ENCODE measurements at regions not wholly inside any gene's neighbourhood (a gene's known extent, or its start where the extent isn't known, plus 50 kb on each side); places are given as distances from the start of the nearest gene placed in this dataset.

DNA sequence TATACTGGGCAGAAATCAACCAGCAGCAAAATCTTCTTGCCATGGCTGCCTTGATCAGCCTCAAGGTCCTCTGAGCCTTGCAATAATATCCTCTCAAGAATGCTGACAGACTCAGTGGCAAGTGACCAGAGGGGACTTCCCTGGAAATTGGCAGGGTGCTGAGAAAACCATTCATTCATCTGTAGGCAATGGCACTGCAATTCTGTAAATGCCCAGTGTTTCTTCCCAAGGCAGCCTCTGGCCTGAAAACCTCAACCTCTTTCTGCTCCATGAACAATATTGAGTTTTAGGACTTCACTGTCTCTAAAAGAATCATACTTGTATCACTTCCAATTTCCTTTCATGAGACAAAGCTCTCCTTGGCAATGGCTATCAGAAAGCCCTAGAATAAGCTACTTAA lies 754.3 kb upstream of the TENM3 start:
- DNase-seq (ENCODE audit: low read depth) = no peak

DNA sequence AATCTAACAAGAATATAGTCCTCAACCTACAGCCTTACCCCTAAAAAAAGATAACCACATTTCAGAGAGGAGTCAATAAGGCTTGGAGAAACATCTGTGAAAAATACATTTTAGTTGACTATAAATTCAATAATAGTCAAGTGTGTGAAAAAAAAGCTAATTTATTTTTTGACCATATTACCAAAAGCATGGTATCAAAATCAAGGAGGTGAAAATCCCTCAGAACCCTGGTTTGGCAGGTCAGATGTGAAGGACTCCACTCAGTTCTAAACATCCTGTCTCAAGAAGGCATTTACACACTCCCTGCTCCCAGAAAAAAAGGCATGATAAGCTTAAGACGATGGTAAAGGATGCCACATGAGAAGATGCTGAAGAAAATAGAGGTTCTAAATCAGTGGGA lies 745.1 kb upstream of the TENM3 start:
- no peak for DNase-seq (ENCODE audit: low read depth)

DNA sequence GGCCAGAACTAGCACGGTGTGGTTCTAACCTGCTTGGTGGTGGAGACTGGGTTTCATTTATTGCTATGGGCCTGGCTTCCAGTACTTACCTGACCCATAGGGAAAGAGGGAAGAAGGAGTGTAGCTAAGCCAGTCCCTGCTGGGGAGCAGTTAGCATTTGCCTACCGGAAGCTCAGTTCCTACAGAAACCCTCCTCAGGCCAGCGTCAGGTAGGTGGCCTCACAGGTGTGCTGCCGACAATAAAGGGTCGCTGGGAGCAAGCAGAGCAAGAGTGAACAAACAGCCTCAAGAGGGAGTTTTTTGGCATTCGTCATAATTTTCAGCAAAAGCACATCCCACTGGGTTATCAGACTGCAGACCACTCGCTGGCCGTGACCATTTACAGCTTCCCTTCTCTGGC lies 740.6 kb upstream of the TENM3 start:
- no peak for DNase-seq (ENCODE audit: low read depth)

DNA sequence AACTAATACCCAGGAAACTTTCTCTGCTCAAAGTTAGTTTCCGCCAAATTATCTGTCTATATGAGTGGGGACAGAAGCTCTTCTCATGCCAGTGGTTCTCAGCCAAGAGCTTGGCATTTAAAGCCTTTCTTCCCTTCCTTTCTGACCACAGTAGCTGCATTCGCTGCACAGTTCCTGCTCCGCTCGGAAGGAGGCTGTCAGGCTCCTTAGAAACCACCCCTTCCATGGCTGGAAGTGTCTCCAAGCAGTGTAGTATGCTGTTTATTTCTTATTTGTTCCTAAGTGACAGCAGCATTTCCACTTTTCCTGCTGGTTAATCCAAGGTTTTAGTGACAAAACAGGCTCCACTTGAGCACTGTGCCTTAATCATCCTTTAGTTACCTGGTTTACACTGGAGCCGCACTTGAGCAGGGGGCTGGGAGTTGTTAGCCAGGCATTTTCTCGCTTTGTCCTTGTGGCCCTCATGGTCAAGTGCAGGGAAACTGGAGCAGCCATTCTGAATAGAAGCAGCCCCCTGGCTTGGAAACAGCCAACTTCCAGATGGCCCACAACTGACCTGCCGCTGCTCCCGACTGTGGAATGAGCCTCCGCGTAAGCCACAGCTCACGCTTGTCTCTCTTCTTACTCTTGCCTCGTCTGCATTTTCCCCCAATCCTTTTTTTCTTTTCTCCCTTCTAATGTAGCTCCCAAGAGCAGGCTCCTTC lies 739.4 kb upstream of the TENM3 start:
- DNase-seq (ENCODE audit: low read depth) = no peak

DNA sequence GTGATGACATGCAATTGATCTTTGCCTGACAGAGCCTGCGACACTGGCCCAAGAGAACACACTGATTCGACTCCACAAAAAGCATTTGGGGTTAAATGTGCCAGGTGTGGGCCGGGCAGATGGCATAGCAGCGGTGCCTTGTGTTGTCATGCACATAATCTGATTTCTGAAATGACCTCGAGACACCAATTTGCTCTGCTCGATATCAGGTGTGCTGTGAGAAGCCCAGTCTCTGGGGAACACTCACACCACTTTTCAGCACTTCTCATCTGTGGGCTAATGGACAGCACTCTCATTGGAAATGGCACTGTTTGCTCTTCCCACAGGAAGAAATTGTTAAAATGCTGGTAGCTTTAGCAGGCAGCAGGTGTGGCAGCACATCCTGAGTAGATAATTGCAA lies 738.3 kb upstream of the TENM3 start:
- DNase-seq (ENCODE audit: low read depth) = no peak

DNA sequence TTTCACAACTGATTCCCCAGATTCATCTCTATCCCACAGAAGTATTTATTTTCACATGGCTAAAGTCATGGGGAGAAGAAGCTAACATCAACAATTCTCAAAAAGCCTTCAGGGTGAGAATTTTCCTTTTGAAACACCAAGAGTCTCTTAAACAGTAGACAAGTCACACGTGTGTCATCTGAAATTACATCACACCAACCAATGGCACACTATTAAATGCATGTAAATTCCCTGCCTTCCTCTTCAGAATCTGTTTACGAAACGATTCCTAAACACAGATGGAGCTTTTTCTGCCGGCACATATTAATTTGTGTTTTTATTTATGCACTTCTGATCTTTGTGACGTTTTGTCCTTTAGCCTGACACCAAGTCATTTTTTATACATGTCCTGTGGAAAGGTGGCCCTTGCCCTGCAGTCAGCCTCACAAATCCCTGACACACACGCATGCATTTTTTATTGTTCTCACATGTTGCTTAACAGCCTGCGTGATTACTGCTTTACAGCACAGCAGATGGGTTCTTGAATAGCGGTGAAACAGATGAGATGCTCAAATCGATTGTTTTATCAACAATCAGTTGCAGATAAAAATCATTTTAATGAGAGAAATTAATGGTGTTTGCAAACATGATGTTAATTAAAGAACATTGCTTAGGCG lies 735.9 kb upstream of the TENM3 start:
- no peak for DNase-seq (ENCODE audit: low read depth)

DNA sequence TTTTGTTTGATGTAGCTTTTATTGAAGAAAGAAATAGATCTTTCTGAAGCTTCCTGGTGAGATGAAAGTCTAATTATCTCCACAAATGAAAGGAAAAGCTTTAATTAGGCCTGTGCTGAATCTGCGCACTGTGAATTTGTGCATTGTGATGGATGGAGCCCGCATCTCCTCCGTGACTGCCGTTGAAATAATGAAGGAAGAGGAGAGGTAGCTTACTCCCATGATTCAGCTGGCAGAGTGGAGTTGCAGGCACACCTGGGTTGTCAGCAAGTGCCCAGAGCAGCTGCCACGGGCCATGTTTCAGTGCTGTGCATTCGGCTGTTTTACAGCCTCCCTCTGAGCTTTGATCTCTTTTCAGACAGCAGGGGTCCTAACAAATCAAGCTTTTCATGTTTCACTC lies 735.3 kb upstream of the TENM3 start:
- DNase-seq (ENCODE audit: low read depth) = no peak

DNA sequence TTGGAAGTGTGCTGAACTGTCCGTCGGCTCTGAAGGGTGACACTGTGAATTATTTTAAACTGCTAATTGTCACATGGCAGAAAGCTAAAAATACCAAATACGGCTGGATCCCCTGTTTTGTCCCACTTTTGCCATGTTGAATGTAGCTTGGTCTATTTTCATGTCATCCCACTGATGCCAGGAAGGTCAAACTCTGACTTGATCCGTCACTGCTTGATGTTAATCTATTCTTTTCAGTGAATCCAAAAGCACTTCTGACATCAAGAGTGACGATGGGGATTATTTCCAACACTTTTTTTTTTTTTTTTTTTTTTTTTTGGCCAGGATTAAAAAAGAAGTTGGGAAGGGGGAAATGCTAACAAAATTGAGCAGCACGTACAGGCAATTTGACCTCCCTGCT lies 734.6 kb upstream of the TENM3 start:
- no peak for DNase-seq (ENCODE audit: low read depth)

DNA sequence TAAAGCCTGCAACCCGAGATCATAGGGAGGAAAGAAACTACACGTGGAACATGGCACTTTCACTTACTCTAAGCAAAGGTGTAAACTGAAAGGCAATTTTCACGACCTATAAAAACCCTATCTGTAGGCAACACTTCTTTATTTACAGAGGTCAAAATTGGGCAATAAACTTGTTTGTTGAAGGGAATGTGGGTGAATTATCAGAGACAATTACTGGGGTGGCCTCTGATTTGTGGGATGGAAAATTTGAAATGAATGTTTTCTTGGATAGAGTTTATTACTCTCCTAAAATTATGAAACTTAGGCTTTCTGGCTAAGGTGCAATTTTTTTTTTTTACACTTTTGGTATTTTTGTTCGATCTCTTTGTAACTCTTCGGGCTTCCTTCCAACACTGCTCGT lies 734.1 kb upstream of the TENM3 start:
- no peak for DNase-seq (ENCODE audit: low read depth)

DNA sequence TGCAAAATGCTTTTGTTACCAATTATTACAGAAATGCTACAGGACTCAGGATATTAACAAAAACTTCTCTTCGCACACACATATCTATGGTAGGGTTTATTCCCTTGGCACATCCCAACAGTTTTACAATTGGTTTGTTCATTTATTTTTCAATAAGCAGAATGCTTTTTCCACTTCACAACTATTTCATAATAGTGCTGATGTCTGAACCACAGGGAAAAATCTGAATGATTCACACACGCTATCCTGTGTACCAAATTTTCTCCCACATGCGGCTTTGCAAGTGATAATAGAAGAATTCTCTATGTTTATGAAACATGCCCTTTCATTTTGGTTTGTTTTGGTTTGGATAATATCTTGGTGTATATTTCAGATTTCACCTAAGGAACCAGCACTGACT lies 725.7 kb upstream of the TENM3 start:
- DNase-seq (ENCODE audit: low read depth) = no peak

DNA sequence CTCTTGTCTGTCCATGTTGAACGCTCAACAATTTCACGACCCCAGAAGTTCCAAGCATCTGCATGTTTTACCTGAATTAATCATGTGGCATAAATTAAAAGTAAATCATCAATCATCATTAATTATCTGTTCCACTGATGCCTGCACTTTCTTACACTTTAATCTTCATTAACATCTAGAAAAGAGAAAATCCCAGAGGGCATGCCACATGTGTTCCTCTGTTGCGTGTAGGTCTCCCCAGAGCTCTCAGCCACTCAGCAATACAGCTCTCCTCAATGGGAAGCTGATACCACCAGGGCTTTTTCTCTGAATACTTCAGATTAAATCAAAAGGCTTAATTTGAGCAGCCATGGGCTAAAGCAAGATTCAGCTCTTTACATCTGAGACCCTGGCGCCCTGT lies 722.4 kb upstream of the TENM3 start:
- no peak for DNase-seq (ENCODE audit: low read depth)

DNA sequence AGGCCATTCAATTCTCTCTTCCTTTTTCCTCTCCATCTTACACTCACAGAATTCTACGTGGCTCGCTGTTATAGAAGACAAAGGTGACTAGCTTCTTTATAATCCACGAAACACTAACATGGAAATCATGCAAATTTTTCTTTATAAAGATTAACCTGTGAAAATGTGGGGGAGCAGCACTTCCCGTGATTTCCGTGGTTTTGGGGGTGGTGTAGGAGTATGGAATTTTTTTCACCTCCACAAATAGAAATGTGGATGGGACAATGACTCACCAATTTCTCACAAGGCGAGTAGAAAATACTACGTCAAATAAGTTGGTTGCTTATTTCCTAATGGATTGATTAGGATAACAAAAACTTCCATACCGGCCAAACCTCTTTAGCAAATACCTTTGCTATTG lies 719.2 kb upstream of the TENM3 start:
- no peak for DNase-seq (ENCODE audit: low read depth)

DNA sequence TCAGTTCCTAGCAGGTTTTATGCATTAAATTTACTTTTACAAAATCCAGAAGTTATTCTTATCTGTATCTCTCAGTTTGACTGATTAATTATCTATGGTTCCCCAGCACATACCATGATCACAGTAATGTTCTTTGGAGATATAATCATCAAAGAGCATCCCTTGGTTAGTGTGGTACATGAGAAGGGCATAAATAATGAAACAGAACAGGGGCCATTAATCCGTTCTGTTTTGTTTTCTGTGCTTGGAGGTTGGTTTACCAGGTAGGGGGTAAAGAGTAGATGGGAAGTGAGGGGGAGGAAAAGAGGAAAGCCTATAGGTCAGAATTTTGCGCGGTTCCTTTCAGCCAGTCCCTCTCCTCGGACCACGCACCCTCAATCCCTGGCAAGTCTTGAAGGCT lies 718.7 kb upstream of the TENM3 start:
- no peak for DNase-seq (ENCODE audit: low read depth)

DNA sequence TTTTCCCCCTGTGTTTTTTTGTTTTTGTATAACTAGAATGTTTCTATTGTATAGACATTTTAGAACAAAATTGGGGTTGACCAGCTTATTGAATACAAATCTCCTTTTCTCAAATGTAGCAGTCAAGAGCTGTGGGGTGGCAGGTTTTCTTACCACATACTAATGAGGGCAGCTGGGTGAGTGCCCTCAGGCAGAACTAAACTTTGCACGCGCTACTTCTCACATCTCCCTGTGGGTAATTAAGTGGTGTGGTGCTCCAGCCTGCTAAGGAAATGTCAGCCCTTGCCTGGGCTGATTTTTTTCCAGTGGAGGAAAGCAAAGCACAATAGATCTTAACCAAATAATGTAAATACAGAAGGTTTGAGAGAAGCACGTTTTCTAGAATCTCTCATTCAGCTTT lies 717.6 kb upstream of the TENM3 start:
- no peak for DNase-seq (ENCODE audit: low read depth)

DNA sequence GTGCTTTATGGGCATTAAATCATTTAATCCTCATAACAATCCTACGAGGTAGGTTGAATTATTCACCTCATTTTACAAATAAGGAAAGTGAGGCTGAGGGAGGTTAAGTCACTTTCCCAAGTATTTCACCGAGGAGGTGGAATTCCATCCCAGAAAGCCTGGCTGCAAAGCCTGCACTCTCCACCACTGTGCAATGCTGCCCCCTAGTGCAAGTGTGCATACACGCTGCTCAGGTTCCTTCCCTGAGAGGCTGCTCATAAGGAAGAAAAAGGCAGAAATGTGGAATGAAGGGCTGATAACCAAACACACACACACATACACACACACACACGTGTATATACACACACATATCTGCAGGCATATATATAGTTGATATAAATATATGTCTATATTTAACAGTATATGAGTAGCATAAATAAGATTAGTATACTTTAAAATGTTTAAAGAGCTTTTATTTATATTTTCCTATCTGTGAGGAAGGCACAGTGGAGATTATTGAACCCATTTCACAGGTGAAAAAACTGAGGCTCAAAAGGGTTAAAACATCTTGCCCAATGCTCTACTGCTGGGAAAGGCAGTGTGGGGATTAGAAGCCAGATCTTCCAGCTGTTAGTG lies 714.5 kb upstream of the TENM3 start:
- DNase-seq (ENCODE audit: low read depth) = peak; percentile 22

DNA sequence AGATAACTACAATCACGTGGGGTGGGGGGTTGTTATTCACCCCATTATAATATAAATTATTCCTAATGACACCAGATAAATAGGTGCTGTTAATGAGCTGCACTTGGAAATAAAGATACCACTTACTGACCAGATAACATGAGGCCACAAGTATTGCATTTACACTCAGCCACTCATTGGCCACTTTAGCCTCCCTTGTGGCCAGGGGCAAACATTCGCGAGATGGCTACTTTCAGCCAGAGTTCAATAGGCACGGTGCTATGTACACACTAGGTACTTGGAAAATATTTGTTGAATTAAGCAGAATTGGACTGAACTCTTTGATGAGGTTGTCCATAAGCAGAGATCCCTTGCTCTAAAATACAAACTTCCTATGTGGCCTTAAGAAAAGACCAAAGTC lies 713.7 kb upstream of the TENM3 start:
- no peak for DNase-seq (ENCODE audit: low read depth)

DNA sequence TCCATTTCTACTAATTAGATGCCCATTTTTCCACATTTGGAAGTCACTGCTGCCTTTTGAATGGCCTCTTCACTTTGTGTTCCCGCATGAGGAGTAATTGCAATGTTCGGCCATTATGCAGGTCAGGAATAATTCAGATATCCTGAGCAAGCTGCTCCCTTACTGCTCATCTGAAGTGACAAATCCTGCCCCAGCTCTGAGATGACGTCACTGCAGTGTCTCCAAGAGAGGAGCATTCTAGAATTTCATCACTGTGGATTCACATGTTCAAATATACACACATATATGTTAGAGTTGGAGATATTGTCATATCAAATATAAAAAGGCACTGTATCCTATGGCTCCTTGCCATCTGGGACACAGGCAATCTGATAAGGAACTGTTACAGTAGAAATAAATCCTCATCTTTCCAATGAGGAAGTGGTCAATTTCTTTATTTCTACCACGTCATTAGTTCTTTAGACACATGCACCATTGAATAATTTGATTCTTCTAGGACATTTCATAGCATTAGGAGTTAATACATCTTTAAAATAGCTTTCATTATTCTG lies 706.9 kb upstream of the TENM3 start:
- DNase-seq (ENCODE audit: low read depth) = no peak

DNA sequence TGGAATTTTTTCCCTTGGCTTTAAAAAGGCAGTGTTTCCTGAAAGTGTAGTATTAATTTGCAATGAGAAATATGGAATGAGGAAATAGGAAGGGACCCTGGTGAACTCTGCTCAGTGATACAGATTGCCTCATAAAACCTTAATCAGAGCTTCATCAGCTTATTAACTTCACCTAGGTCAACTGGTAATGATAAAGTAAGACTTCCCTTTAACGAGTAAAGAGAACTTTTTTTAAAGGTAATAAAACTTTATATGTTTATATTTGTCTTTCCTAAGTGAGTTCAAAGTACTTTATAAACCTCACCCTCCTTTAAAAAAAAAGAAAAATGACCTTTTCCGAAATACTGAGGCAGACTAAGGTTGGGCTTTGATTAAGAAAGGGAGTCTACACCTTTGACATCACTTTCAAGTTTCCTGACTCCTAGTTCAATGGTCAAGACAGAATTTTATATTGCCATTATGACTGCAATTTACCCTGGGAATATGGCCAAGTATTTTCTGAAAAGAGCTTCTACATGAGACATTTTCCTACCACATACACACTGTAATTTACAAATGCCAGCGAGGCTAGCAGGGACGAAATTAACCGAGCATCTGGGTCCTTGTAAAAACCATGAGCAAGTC lies 706.3 kb upstream of the TENM3 start:
- no peak for DNase-seq (ENCODE audit: low read depth)

DNA sequence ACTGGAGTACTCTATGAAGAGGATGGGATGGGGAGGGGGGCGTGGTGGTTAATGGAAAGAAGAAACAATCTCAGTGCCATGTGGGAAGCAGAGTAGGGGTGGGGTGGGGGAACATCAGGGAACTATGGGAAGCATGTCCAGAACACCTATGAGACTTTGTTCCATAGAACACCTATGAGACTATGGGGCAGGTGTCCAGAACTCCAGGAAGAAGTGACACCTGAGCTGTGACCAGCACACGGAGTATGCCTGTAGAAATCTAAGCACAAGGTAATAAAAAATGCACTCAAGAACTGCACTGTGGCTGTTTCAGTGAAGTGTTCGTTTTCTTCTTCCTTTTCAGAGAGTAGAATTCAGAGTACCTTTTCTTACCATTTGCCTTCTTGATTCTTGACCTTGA lies 704.8 kb upstream of the TENM3 start:
- no peak for DNase-seq (ENCODE audit: low read depth)

DNA sequence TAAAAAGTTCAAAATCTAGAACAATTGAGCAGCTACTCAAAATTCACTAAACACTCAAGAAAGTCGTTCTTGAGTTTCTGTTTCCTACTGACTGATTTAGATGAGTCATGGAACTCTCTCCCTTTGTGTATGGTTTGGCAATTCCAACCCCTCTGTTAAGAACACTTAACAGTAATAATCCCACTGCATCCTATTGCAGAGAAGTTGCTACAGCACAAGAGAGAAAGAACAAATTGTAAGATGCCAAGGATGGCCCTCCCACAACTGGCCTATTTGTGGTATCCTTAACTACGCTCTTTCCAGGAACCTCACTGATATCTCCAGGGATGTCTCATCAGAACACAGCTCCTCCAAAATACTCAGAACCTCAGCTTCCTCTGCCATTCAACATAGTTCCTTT lies 701.8 kb upstream of the TENM3 start:
- DNase-seq (ENCODE audit: low read depth) = no peak

DNA sequence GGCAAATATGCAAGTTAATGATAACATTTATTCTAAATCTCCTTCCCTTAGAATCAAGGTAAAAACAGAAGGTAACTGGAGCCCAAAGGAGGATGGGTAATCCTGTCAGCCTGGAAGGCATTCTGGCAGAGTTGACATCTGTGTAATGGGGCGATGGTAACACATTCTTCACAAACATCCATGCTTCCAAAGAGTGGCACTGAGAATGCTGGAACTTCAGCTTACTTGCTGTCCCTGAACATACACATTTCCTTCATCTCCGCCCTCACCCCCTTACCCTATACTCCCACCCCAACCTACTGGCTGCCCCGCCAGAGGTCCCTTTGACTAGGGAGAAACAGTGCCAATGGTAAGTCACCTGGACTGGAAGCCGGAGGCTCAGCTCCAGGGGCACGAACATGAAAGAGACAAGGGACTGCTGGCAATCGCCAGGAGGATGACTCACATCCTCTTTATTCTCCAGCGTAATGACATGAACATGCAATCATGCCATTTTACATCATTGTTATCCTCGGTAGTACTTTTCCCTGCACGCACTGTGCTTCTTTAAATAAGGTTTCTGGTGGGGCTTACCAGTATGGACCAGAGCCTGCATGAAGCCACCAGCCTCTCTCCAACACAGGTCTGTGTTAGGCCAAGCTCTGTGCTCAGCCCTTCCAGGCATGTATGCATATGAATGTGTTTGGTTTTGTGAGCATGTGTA lies 694.2 kb upstream of the TENM3 start:
- DNase-seq (ENCODE audit: low read depth) = no peak

DNA sequence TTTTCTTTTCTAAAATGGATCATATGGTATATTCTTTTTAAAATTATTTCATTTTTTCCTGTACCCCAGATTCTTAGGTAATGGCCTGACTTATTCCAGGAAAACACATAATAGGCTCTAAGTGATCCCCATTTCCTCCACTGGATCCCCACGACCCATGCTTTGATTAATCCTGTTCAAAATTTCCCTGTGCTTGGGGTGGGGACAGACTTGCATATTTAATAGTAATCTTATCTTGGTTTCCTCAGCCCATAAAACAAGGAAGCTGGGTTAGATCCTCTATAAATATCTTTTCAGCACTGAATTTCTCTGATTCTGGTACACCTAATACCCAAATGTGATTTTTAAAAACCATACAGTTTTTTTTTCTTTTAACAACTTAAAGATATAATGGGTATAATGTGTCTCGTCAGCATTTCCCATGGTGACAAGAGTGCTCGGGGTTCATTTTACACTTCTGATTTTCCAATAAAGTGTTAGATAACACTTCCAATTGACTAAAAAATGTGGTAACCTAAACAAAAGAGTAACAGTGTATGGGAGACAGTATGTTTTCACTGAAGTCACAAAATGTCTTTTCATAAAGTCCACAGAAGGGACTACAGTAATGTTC lies 693.5 kb upstream of the TENM3 start:
- DNase-seq (ENCODE audit: low read depth) = no peak

All from CMK (cell line).